ENCODE measurements at regions not wholly inside any gene's neighbourhood (a gene's known extent, or its start where the extent isn't known, plus 50 kb on each side); places are given as distances from the start of the nearest gene placed in this dataset.

DNA sequence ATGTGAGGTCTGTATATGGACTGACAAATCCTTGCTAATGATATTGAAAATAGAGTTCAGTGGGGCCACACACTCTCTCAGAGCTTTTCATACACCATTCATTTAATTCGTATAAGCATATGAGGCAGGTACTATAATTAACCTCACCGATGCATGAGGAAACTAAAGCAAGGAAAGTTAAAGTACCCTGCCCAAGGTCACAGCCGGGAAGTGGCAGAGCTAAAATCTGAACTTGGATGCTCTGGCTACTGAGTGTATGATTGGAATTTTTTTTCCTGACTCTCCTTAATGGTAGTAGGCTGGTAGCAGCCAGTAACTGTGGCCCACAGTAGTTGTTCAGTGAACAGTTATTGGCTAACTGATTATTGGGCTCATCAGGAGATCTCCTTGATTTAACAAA is 135.3 kb downstream of the NUDT12 start:
- TF ChIP-seq, protein P1, sequence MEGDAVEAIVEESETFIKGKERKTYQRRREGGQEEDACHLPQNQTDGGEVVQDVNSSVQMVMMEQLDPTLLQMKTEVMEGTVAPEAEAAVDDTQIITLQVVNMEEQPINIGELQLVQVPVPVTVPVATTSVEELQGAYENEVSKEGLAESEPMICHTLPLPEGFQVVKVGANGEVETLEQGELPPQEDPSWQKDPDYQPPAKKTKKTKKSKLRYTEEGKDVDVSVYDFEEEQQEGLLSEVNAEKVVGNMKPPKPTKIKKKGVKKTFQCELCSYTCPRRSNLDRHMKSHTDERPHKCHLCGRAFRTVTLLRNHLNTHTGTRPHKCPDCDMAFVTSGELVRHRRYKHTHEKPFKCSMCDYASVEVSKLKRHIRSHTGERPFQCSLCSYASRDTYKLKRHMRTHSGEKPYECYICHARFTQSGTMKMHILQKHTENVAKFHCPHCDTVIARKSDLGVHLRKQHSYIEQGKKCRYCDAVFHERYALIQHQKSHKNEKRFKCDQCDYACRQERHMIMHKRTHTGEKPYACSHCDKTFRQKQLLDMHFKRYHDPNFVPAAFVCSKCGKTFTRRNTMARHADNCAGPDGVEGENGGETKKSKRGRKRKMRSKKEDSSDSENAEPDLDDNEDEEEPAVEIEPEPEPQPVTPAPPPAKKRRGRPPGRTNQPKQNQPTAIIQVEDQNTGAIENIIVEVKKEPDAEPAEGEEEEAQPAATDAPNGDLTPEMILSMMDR (IDR thresholded peaks at IDR 0.05) = no peak
- TF ChIP-seq POLR2AphosphoS5 (IDR thresholded peaks at IDR 0.05) (no peak), POLR2A (IDR thresholded peaks at IDR 0.05; ENCODE audit: low read depth) (no peak), EP300 (IDR thresholded peaks at IDR 0.05) (no peak)

All from esophagus muscularis mucosa (tissue), 4 donors.